Transverse colon (tissue), 4 donors: ENCODE measurements at regions not wholly inside any gene's neighbourhood (a gene's known extent, or its start where the extent isn't known, plus 50 kb on each side); places are given as distances from the start of the nearest gene placed in this dataset.

Experiments used
- CTCF ChIP-seq, 5 experiments: fragments of 200-600 bp in 3 of 5; fragments of 450-650 bp in 2 of 5; sonication (generic) in 3 of 5; IDR thresholded peaks; 1 replicate in 2 of 5; 2 replicates in 3 of 5; pipeline ENCODE4 v1.5.1; 2016 to 2017; ENCODE audit warnings: antibody characterized with exemption in 5 of 5, inconsistent platforms in 3 of 5, mild to moderate bottlenecking in 2 of 5, moderate library complexity in 1 of 5
- POLR2A ChIP-seq: fragments of 450-650 bp; IDR thresholded peaks from one replicate; pipeline ENCODE4 v1.6.1; 2016; ENCODE audit warnings: antibody characterized with exemption, mild to moderate bottlenecking, moderate library complexity
- POLR2AphosphoS5 ChIP-seq, 3 donors: sonication (generic); formaldehyde crosslinking; IDR thresholded peaks; one replicate each; pipeline ENCODE4 v1.6.1; 2016; ENCODE audit warnings: antibody characterized with exemption in 3 of 3

DNA sequence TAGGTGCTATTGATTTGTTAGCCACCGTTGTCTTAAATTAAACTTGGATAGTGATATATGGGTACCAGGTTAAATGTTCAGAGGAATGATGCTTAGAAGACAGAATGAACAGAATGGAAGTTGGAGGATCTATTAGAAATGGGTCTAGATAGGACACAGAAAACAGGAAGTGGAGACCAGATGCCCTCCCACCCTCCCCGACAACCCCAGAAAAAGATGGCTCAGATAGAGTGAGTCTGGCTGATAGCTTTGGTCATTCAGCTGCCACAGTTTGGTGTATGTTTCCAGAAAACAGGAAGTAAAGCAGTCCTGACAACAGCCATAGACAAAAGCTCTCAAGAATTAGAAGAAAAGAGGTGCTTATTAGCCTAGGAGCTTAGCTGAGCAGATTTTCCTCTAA lies 71.5 kb upstream of the DSG1 start:
- TF ChIP-seq CTCF (IDR thresholded peaks at IDR 0.05) (no peak), POLR2AphosphoS5 (IDR thresholded peaks at IDR 0.05) (no peak), POLR2A (no peak)
